ENCODE measurements at regions not wholly inside any gene's neighbourhood (a gene's known extent, or its start where the extent isn't known, plus 50 kb on each side); places are given as distances from the start of the nearest gene placed in this dataset.
"Not testable (repeated sequence)": the region's sequence is repeated elsewhere in the genome, so short reads cannot be mapped to it uniquely, and the experiment has no call there.

GRCh38 chr14:52202151-52202550 lies 65.3 kb upstream of the PTGDR start:
- no peak for DNase-seq

DNA sequence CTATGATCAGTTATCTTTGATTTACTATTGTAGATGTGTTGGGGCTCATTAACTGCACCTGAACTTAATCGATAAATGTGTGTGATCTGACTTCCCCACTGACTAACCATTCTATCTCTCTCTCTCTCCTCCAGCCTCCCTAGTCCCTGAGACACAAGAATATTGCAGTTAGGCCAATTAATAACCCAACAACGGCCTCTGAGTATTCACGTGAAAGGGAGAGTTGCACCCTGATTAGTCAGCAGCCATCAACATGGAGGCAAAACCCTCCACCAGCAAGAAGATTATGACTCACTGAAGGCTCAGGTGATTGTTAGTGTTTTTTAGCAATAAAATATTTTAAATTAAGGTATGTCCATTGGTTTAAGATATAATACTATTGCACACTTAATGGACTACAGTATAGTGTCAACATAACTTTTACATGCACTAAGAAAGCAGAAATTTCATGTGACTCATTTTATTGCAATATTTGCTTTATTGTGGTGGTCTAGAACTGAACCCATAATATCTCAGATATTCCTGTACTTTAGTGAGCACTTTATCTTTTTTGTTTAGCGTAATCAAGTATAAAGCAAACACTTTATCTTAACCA lies 77.1 kb upstream of the PTGDR start:
- no peak for DNase-seq

- no peak for DNase-seq
Observed at GRCh38 chr14:52189325-52189724, 78.2 kb upstream of the PTGDR start.

DNA sequence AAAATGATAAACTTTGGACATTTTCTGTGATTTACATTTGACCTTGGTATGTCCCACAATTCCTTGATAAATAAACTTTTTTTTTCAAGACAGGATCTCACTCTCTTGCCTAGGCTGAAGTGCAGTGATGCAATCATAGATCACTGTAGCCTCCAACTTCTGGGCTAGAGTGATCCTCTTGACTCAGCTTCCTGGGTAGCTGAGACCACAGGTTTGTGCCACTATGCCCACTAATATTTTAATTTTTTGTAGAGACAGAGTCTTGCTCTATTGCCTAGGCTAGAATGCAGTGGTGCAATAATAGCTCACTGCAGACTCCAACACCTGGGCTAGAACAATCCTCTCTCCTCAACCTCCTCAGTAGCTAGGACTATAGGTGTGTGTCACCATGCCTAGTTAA lies 79.1 kb upstream of the PTGDR start:
- no peak for DNase-seq

- DNase-seq, result no peak
Observed at GRCh38 chr14:52185178-52185577, 82.3 kb upstream of the PTGDR start.

DNA sequence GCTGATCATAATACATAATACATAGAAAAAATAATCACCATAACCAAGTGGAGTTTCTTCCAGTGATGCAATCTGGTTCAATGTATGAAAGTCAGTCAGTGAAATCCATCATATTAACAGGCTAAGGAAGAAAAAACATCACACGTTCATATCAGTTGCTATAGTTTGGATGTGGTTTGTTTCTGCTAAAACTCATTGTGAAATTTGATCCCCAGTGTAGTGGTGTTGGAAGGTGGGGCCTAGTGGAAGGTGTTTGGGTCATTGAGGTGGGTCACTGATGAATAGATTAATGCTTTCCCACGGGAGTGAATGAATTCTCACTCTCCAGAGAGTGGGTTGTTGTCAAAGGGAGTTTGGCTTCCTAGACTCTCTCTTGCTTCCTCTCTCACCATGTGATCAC lies 84.6 kb upstream of the PTGDR start:
- no peak for DNase-seq

DNA sequence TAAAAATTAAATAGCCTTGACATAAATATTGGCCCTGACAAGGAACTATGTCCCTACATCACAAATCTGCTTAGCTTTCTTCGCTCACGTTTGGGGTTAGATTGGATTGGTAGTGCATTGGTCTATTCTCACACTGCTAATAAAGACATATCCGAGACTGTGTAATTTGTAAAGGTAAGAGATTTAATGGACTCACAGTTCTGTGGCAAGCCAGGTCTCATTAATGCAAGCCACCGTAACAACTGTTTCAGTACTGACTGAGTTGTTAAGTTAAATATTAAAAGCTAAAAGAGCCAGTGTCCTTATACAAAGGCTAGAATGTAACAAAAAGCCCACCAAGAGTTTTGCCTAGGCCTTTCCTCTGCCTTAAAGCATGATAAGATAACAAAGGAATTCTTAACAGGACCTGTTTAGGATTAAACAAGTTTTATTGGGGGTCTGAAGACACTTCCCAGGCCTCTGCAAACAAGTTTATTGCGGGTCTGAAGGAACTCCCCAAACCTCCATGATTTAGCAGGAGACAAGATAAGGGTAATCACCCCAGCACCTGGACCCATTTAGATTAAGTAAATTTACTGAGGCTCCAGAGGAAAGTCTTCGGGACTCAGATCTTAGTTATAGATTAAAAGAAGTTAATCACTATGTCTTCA lies 88.2 kb upstream of the PTGDR start:
- DNase-seq, result no peak

- no peak for DNase-seq
Observed at GRCh38 chr14:52175982-52176502, 91.5 kb upstream of the PTGDR start.

GRCh38 chr14:52171932-52172331 lies 95.6 kb upstream of the PTGDR start:
- not testable (repeated sequence) for DNase-seq

- DNase-seq, result no peak
Observed at GRCh38 chr14:52166822-52167221, 98.0 kb upstream of the NID2 start.

DNA sequence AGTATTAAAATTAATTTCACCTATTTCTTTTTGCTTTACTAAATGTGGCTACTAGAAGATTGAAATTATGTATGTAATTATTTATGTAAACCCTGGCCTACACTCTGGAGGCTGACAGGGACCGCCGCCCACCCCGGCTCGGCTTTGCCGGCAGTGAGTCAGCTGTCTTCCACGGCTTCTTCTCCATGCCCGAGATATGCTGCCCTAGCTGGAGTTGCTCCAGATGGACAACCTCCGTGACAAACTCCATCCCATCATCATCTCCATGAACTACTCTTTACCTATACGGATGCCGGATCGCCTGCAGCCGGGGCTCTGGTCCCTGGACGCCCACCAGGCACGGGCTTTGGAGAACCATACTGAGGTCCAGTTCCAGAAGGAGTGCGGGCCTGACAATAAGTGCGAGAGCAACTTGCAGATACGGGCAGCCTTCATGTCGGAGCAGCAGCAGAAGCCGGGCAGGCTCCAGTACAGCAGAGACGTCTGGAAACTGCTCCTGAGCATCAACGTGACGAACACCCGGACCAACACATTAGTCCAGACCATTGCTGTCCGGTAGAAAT lies 86.9 kb upstream of the NID2 start:
- DNase-seq, result no peak

DNA sequence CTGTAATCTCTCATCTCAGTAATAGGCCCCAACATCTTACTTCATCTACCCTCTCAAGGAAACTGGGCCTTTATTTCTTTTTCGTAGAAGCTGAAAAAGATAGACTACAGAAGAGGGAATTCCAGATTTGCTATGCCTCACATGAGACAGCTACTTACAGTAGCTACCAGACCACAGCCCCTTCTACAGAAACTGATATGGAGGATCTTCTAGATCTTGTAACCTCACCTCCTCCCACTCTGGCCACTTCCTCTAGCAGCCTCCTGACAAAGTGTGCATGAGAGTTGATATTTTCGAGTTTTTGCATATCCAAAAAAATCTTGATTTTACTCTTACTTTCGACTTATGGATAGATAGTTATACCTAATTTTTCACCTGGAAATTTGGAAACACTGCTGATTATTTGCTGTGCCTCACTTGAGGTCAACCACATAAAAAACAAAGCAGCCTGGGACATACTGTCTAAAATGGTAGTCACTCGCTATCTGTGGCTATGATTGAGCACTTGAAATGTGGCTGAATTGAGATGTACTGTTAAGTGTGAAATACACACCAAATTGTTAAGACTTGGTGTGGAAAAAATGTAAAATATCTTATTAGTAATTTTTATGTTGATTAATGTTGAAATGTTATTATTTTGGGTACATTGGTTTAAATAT lies 86.3 kb upstream of the NID2 start:
- DNase-seq, result no peak

DNA sequence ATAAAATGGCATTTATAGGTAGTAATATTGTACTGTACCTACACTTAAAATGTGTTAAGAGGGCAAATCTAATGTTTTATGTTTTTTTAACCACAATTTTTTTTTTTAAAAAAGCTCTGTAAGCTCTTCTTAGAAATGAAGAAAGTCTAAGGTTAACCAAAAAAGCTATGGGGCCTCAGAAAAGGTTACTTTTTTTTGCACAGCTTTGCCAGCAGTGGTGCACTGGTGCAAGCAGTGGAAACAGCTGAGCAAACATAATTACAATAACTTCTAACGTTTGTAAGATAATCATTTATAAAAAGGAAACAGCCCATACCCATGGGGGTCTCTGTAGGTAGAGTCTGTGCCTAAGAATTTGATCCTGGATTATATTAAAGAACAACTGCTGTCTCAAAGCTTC lies 85.1 kb upstream of the NID2 start:
- DNase-seq, result peak; percentile 48

DNA sequence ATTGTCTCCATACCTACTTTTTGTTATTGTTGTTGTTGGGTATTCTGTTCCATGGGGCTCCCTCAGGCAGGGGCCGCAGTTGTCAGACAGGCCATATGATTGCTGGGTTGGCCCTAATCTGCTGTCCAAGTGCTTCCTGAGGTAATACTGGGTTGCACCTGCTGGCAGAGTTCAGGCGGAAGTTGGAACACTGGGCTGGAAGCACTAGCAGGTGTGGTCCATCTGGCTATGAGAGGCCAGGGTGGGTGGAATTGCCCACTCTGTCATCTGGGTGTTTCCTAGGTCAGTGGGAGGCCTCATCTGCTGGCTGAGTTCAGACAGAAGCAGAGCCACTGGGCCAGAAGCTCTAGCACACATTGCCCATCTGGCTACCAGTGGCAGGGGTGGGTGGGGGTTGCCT lies 81.3 kb upstream of the NID2 start:
- no peak for DNase-seq

- no peak for DNase-seq
Observed at GRCh38 chr14:52148371-52148770, 79.5 kb upstream of the NID2 start.

GRCh38 chr14:52146504-52146903 lies 77.6 kb upstream of the NID2 start:
- DNase-seq, result no peak

- not testable (repeated sequence) for DNase-seq
Observed at GRCh38 chr14:52144099-52144498, 75.2 kb upstream of the NID2 start.

GRCh38 chr14:52142504-52142903 lies 73.6 kb upstream of the NID2 start:
- no peak for DNase-seq

DNA sequence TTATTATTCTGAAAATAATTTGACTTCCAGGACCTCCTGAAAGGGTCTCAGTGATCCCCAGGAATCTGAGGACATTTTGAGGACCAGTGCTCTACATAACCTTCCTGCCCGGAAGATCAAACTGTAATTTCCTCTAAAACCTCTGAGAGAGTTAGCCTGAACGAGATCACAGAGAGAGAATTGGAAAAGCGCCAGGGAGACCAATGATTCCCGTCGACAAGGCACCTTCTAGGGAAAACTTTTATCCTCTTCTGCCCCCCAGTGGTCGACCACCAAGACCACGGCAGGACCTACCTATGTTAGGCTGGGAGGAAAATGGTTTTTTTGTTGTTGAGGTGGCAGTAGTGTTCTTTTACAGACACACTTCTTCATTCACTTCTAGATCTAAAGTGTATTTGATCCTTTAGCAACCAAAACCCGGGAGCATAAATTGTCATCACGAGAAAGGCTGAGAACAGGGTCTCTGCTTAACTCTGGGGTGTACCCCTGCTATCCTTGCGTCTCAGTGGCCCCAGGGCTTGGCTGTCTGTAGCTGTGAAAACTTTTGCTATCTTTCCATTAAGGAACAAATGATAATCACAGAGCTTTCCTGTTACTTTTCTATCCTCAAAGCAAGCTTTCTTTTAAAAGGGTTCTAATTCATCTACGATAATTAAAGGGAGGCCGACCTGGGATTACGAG lies 62.9 kb upstream of the NID2 start:
- DNase-seq, result peak; percentile 92

- DNase-seq, result no peak
Observed at GRCh38 chr14:52129721-52130120, 60.9 kb upstream of the NID2 start.

GRCh38 chr14:52125885-52126284 lies 57.0 kb upstream of the NID2 start:
- DNase-seq, result no peak

GRCh38 chr14:52124791-52125684 lies 56.2 kb upstream of the NID2 start:
- no peak for DNase-seq

Measured in NCI-H1105 (cell line).